GM23338 (cell line): ENCODE measurements at regions not wholly inside any gene's neighbourhood (a gene's known extent, or its start where the extent isn't known, plus 50 kb on each side); places are given as distances from the start of the nearest gene placed in this dataset.

ENCODE experiments used
- ATAC-seq: fragments of 200-7000 bp; cut with Tn5 transposase; 3 replicates; pipeline ENCODE4 v1.9.1; 2020
- DNase-seq: peaks from one replicate; pipeline ENCODE4 v3.0.0-alpha.2; 2015; ENCODE audit warnings: low spot score
- H2AFZ ChIP-seq: fragments of 200-600 bp; sonication (generic); 2 replicates; pipeline ENCODE4 v1.8.0; 2016; ENCODE audit warnings: antibody characterized with exemption, mild to moderate bottlenecking, moderate library complexity
- H3F3A ChIP-seq: fragments of 200-600 bp; sonication (generic); replicated peaks from 2 replicates; pipeline ENCODE4 v1.8.0; 2017; ENCODE audit warnings: antibody characterized with exemption, mixed run types, low read depth
- H3K27ac ChIP-seq: fragments of 200-600 bp; sonication (generic); 2 replicates; pipeline ENCODE4 v1.6.1; 2016; ENCODE audit warnings: low read depth
- H3K27me3 ChIP-seq: fragments of 200-600 bp; sonication (generic); 2 replicates; pipeline ENCODE4 v1.8.0; 2016; ENCODE audit warnings: mild to moderate bottlenecking, mixed run types, moderate library complexity; ENCODE audit not compliant: insufficient read depth
- H3K36me3 ChIP-seq: fragments of 200-600 bp; sonication (generic); 2 replicates; pipeline ENCODE4 v1.8.0; 2016; ENCODE audit warnings: mild to moderate bottlenecking; ENCODE audit not compliant: insufficient read depth
- H3K4me1 ChIP-seq: fragments of 200-600 bp; sonication (generic); 2 replicates; pipeline ENCODE4 v1.8.0; 2016; ENCODE audit warnings: mild to moderate bottlenecking, moderate library complexity; ENCODE audit not compliant: insufficient read depth
- H3K4me2 ChIP-seq: fragments of 200-600 bp; sonication (generic); 2 replicates; pipeline ENCODE4 v1.7.1; 2017; ENCODE audit warnings: mixed run types
- H3K4me3 ChIP-seq: fragments of 200-600 bp; sonication (generic); 2 replicates; pipeline ENCODE4 v1.6.1; 2016; ENCODE audit warnings: mixed run types
- H3K79me2 ChIP-seq: fragments of 200-600 bp; sonication (generic); replicated peaks from 2 replicates; pipeline ENCODE4 v1.8.0; 2017; ENCODE audit warnings: mild to moderate bottlenecking; ENCODE audit not compliant: insufficient read depth
- H3K9me2 ChIP-seq: fragments of 200-600 bp; sonication (generic); 2 replicates; pipeline ENCODE4 v1.8.0; 2017; ENCODE audit not compliant: insufficient read depth
- H4K20me1 ChIP-seq: fragments of 200-600 bp; sonication (generic); replicated peaks from 2 replicates; pipeline ENCODE4 v1.8.0; 2017; ENCODE audit warnings: mild to moderate bottlenecking; ENCODE audit not compliant: insufficient read depth
- H3K27ac Mint-ChIP-seq: 2 replicates; pipeline ENCODE4 v1.8.0; 2020; ENCODE audit warnings: inconsistent platforms, mild to moderate bottlenecking, moderate library complexity, mixed read lengths
- H3K27me3 Mint-ChIP-seq: 3 replicates; pipeline ENCODE4 v1.8.0; 2022; ENCODE audit warnings: low read depth, mild to moderate bottlenecking, moderate library complexity, mixed read lengths, inconsistent platforms; ENCODE audit not compliant: insufficient read depth, poor library complexity
- H3K36me3 Mint-ChIP-seq: 3 replicates; pipeline ENCODE4 v1.8.0; 2021; ENCODE audit warnings: low read depth, mild to moderate bottlenecking, inconsistent platforms, moderate library complexity, mixed read lengths
- H3K4me1 Mint-ChIP-seq: 3 replicates; pipeline ENCODE4 v1.8.0; 2020; ENCODE audit warnings: mild to moderate bottlenecking, inconsistent platforms, mixed read lengths
- H3K4me3 Mint-ChIP-seq: 3 replicates; pipeline ENCODE4 v1.8.0; 2021; ENCODE audit warnings: moderate library complexity, mild to moderate bottlenecking, inconsistent platforms, mixed read lengths
- H3K9me3 Mint-ChIP-seq: 3 replicates; pipeline ENCODE4 v1.8.0; 2020; ENCODE audit warnings: moderate library complexity, mild to moderate bottlenecking, inconsistent platforms, mixed read lengths
- CREB1 ChIP-seq: fragments of 250-450 bp; sonication (Bioruptor Pico); IDR thresholded peaks from 2 replicates; pipeline ENCODE4 v1.5.0; 2020; ENCODE audit warnings: low read depth, mild to moderate bottlenecking, moderate library complexity
- EZH2 ChIP-seq: fragments of 200-600 bp; sonication (generic); IDR thresholded peaks from one replicate; pipeline ENCODE4 v1.8.0; 2017; ENCODE audit warnings: antibody characterized with exemption, mild to moderate bottlenecking, low read depth; ENCODE audit not compliant: unreplicated experiment
- EZH2phosphoT487 ChIP-seq: fragments of 200-600 bp; sonication (generic); IDR thresholded peaks from one replicate; pipeline ENCODE4 v1.8.1; 2018; ENCODE audit warnings: antibody characterized with exemption; ENCODE audit not compliant: unreplicated experiment
- JUNB ChIP-seq: IDR thresholded peaks from one replicate; pipeline ENCODE4 v1.6.1; 2016; ENCODE audit warnings: antibody characterized with exemption; ENCODE audit not compliant: unreplicated experiment
- NANOG ChIP-seq: IDR thresholded peaks from 2 replicates; pipeline ENCODE4 v1.6.1; 2016; ENCODE audit warnings: antibody characterized with exemption, borderline replicate concordance
- POLR2AphosphoS5 ChIP-seq: IDR thresholded peaks from 2 replicates; pipeline ENCODE4 v1.6.1; 2016; ENCODE audit warnings: antibody characterized with exemption, low read depth
- STAT1 ChIP-seq: IDR thresholded peaks from one replicate; pipeline ENCODE4 v1.6.1; 2016; ENCODE audit warnings: antibody characterized with exemption; ENCODE audit not compliant: unreplicated experiment
- ZNF114 ChIP-seq: fragments of 250-450 bp; sonication (Bioruptor Pico); IDR thresholded peaks from 2 replicates; pipeline ENCODE4 v1.5.0; 2020; ENCODE audit warnings: mild to moderate bottlenecking, moderate library complexity
- ZNF331 ChIP-seq: fragments of 250-450 bp; sonication (Bioruptor Pico); IDR thresholded peaks from 2 replicates; pipeline ENCODE4 v1.5.0; 2020; ENCODE audit warnings: low read depth, mild to moderate bottlenecking, moderate library complexity
- TF ChIP-seq, protein P1 (sequence below), 2 experiments: fragments of 200-600 bp in 1 of 2; sonication (generic) in 1 of 2; conservative IDR thresholded peaks; 2 replicates each; pipeline versions ENCODE4 v1.5.1 to v1.6.1; 2016 to 2017; ENCODE audit warnings: antibody characterized with exemption in 2 of 2, low read depth in 2 of 2, mild to moderate bottlenecking in 2 of 2, moderate library complexity in 1 of 2
- TF ChIP-seq, protein P2 (sequence below): IDR thresholded peaks from one replicate; pipeline ENCODE4 v1.6.1; 2018; ENCODE audit warnings: antibody characterized with exemption; ENCODE audit not compliant: unreplicated experiment
- TF ChIP-seq, protein P3 (sequence below): IDR thresholded peaks from 2 replicates; pipeline ENCODE4 v1.6.1; 2016; ENCODE audit warnings: antibody characterized with exemption
- TF ChIP-seq, protein P4 (sequence below): fragments of 250-450 bp; sonication (Bioruptor Pico); IDR thresholded peaks from 2 replicates; pipeline ENCODE4 v1.5.0; 2020; ENCODE audit warnings: mild to moderate bottlenecking, moderate library complexity

DNA sequence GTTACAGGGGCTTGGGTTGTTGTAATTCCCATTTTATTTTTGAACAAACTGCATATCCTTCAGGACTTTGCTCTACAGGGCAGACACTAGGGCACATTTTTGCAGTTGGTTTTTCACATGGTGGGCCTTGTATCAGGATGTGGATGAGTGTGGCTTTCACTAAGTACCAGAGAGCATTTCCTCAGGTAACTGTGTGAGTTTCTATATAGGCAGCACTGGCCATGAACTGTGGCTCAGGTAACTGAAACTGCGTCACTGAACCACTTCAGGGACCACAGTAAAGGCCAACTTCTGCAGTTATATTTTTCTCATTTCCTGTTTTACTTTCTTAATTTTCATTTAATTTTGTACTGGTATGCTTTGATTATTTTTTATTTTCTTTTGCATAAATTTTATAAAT is 166.5 kb downstream of the ZNF486 start:
- no peak for DNase-seq
- Histone ChIP-seq H3K79me2 (no peaks in the 10 kb centered on the region), H3K4me1 (no peaks in the 10 kb centered on the region), H3K27ac (no peak overlapping the region), H3K4me3 (no peak overlapping the region), H4K20me1 (no peaks in the 10 kb centered on the region), H3K4me2 (no peak overlapping the region), H2AFZ (no peak overlapping the region), H3F3A (no peaks in the 10 kb centered on the region), H3K9me2 (no peaks in the 10 kb centered on the region), H3K36me3 (no peaks in the 10 kb centered on the region), H3K27me3 (no peaks in the 10 kb centered on the region)
- Mint-ChIP-seq H3K4me3 (no peak overlapping the region), H3K36me3 (no peaks in the 10 kb centered on the region), H3K27ac (no peak overlapping the region), H3K27me3 (peaks cover 4% of the 10 kb centered on the region), H3K9me3 (peaks cover 6% of the 10 kb centered on the region; the same call in 2 of the 3 replicates), H3K4me1 (no peaks in the 10 kb centered on the region)
- ATAC-seq = no peak
- TF ChIP-seq JUNB (no peak), ZNF114 (CRISPR knock-in tag) (no peak), CREB1 (no peak), ZNF331 (no peak), EZH2 (no peak), STAT1 (no peak), EZH2phosphoT487 (no peak), POLR2AphosphoS5 (no peak), NANOG (no peak)
- TF ChIP-seq, protein P1, sequence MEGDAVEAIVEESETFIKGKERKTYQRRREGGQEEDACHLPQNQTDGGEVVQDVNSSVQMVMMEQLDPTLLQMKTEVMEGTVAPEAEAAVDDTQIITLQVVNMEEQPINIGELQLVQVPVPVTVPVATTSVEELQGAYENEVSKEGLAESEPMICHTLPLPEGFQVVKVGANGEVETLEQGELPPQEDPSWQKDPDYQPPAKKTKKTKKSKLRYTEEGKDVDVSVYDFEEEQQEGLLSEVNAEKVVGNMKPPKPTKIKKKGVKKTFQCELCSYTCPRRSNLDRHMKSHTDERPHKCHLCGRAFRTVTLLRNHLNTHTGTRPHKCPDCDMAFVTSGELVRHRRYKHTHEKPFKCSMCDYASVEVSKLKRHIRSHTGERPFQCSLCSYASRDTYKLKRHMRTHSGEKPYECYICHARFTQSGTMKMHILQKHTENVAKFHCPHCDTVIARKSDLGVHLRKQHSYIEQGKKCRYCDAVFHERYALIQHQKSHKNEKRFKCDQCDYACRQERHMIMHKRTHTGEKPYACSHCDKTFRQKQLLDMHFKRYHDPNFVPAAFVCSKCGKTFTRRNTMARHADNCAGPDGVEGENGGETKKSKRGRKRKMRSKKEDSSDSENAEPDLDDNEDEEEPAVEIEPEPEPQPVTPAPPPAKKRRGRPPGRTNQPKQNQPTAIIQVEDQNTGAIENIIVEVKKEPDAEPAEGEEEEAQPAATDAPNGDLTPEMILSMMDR (conservative IDR thresholded peaks at IDR 0.05; ENCODE audit: low read depth in 2 of 2) = no peak
- TF ChIP-seq, protein P2, sequence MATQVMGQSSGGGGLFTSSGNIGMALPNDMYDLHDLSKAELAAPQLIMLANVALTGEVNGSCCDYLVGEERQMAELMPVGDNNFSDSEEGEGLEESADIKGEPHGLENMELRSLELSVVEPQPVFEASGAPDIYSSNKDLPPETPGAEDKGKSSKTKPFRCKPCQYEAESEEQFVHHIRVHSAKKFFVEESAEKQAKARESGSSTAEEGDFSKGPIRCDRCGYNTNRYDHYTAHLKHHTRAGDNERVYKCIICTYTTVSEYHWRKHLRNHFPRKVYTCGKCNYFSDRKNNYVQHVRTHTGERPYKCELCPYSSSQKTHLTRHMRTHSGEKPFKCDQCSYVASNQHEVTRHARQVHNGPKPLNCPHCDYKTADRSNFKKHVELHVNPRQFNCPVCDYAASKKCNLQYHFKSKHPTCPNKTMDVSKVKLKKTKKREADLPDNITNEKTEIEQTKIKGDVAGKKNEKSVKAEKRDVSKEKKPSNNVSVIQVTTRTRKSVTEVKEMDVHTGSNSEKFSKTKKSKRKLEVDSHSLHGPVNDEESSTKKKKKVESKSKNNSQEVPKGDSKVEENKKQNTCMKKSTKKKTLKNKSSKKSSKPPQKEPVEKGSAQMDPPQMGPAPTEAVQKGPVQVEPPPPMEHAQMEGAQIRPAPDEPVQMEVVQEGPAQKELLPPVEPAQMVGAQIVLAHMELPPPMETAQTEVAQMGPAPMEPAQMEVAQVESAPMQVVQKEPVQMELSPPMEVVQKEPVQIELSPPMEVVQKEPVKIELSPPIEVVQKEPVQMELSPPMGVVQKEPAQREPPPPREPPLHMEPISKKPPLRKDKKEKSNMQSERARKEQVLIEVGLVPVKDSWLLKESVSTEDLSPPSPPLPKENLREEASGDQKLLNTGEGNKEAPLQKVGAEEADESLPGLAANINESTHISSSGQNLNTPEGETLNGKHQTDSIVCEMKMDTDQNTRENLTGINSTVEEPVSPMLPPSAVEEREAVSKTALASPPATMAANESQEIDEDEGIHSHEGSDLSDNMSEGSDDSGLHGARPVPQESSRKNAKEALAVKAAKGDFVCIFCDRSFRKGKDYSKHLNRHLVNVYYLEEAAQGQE = no peak
- TF ChIP-seq, protein P3, sequence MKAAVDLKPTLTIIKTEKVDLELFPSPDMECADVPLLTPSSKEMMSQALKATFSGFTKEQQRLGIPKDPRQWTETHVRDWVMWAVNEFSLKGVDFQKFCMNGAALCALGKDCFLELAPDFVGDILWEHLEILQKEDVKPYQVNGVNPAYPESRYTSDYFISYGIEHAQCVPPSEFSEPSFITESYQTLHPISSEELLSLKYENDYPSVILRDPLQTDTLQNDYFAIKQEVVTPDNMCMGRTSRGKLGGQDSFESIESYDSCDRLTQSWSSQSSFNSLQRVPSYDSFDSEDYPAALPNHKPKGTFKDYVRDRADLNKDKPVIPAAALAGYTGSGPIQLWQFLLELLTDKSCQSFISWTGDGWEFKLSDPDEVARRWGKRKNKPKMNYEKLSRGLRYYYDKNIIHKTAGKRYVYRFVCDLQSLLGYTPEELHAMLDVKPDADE = no peak
- TF ChIP-seq, protein P4, sequence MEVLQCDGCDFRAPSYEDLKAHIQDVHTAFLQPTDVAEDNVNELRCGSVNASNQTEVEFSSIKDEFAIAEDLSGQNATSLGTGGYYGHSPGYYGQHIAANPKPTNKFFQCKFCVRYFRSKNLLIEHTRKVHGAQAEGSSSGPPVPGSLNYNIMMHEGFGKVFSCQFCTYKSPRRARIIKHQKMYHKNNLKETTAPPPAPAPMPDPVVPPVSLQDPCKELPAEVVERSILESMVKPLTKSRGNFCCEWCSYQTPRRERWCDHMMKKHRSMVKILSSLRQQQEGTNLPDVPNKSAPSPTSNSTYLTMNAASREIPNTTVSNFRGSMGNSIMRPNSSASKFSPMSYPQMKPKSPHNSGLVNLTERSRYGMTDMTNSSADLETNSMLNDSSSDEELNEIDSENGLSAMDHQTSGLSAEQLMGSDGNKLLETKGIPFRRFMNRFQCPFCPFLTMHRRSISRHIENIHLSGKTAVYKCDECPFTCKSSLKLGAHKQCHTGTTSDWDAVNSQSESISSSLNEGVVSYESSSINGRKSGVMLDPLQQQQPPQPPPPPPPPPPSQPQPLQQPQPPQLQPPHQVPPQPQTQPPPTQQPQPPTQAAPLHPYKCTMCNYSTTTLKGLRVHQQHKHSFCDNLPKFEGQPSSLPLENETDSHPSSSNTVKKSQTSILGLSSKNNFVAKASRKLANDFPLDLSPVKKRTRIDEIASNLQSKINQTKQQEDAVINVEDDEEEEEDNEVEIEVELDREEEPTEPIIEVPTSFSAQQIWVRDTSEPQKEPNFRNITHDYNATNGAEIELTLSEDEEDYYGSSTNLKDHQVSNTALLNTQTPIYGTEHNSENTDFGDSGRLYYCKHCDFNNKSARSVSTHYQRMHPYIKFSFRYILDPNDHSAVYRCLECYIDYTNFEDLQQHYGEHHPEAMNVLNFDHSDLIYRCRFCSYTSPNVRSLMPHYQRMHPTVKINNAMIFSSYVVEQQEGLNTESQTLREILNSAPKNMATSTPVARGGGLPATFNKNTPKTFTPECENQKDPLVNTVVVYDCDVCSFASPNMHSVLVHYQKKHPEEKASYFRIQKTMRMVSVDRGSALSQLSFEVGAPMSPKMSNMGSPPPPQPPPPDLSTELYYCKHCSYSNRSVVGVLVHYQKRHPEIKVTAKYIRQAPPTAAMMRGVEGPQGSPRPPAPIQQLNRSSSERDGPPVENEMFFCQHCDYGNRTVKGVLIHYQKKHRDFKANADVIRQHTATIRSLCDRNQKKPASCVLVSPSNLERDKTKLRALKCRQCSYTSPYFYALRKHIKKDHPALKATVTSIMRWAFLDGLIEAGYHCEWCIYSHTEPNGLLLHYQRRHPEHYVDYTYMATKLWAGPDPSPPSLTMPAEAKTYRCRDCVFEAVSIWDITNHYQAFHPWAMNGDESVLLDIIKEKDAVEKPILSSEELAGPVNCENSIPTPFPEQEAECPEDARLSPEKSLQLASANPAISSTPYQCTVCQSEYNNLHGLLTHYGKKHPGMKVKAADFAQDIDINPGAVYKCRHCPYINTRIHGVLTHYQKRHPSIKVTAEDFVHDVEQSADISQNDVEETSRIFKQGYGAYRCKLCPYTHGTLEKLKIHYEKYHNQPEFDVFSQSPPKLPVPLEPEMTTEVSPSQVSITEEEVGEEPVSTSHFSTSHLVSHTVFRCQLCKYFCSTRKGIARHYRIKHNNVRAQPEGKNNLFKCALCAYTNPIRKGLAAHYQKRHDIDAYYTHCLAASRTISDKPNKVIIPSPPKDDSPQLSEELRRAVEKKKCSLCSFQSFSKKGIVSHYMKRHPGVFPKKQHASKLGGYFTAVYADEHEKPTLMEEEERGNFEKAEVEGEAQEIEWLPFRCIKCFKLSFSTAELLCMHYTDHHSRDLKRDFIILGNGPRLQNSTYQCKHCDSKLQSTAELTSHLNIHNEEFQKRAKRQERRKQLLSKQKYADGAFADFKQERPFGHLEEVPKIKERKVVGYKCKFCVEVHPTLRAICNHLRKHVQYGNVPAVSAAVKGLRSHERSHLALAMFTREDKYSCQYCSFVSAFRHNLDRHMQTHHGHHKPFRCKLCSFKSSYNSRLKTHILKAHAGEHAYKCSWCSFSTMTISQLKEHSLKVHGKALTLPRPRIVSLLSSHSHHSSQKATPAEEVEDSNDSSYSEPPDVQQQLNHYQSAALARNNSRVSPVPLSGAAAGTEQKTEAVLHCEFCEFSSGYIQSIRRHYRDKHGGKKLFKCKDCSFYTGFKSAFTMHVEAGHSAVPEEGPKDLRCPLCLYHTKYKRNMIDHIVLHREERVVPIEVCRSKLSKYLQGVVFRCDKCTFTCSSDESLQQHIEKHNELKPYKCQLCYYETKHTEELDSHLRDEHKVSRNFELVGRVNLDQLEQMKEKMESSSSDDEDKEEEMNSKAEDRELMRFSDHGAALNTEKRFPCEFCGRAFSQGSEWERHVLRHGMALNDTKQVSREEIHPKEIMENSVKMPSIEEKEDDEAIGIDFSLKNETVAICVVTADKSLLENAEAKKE (CRISPR knock-in tag) = no peak
